H1 (cell line): ENCODE measurements at regions not wholly inside any gene's neighbourhood (a gene's known extent, or its start where the extent isn't known, plus 50 kb on each side); places are given as distances from the start of the nearest gene placed in this dataset.

ENCODE experiments used
- CTCF ChIA-PET: fragments of 300-600 bp; sonication (Branson Sonifier 250); formaldehyde crosslinking; loops from one replicate; lab custom pipeline; 2021; ENCODE audit not compliant: partially characterized antibody; lab: Charles Lee
- POLR2A ChIA-PET: fragments of 300-600 bp; sonication (Branson Sonifier 250); formaldehyde crosslinking; loops from one replicate; lab custom pipeline; 2021; ENCODE audit warnings: inconsistent platforms; ENCODE audit not compliant: partially characterized antibody; lab: Charles Lee
- DNase-seq, 2 experiments: peaks; one replicate each; pipeline versions ENCODE4 v3.0.0 to v3.0.0-alpha.2; 2010 to 2022; ENCODE audit warnings: low spot score in 2 of 2, low read depth in 1 of 2, mixed read lengths in 1 of 2
- FAIRE-seq: peaks from 2 replicates; lab custom pipeline; 2011; peaks lifted over from hg19 to GRCh38; lab: Jason Lieb, UNC
- H2AFZ ChIP-seq: 2 replicates; pipeline ENCODE4 v1.8.1; 2012; ENCODE audit warnings: low read length, inconsistent platforms
- H2AK5ac ChIP-seq: 2 replicates; pipeline ENCODE4 v1.6.1; 2013; ENCODE audit warnings: low read depth, low read length
- H2BK120ac ChIP-seq: replicated peaks from 2 replicates; pipeline ENCODE3; 2013; ENCODE audit warnings: low read depth, low read length, inconsistent platforms
- H2BK12ac ChIP-seq: 2 replicates; pipeline ENCODE4 v1.6.1; 2013; ENCODE audit warnings: low read depth, low read length
- H2BK15ac ChIP-seq: 2 replicates; pipeline ENCODE4 v1.6.1; 2013; ENCODE audit warnings: low read length
- H2BK20ac ChIP-seq: 2 replicates; pipeline ENCODE4 v1.6.1; 2013; ENCODE audit warnings: low read length
- H2BK5ac ChIP-seq: 2 replicates; pipeline ENCODE4 v1.6.1; 2013; ENCODE audit warnings: low read depth, low read length
- H3K14ac ChIP-seq: 2 replicates; pipeline ENCODE4 v1.6.1; 2013; ENCODE audit warnings: inconsistent platforms; ENCODE audit not compliant: insufficient read length
- H3K18ac ChIP-seq: 2 replicates; pipeline ENCODE4 v1.6.1; 2013; ENCODE audit warnings: low read length; ENCODE audit errors: extremely low read depth
- H3K23ac ChIP-seq: 2 replicates; pipeline ENCODE4 v1.6.1; 2013; ENCODE audit warnings: inconsistent platforms; ENCODE audit not compliant: insufficient read length
- H3K23me2 ChIP-seq: 2 replicates; pipeline ENCODE4 v1.6.1; 2013; ENCODE audit warnings: low read depth, low read length
- H3K27ac ChIP-seq: 2 replicates; pipeline ENCODE4 v1.6.1; 2011; ENCODE audit warnings: low read depth, low read length, inconsistent platforms
- H3K27me3 ChIP-seq, 4 experiments: replicated peaks in 1 of 4; 1 replicate in 1 of 4; 2 replicates in 3 of 4; pipeline versions ENCODE4 v1.6.1 to v1.8.1; 2011 to 2013; ENCODE audit warnings: low read length in 3 of 4, mild to moderate bottlenecking in 3 of 4, inconsistent platforms in 2 of 4, mixed read lengths in 2 of 4, moderate library complexity in 1 of 4; ENCODE audit not compliant: control insufficient read depth in 3 of 4, insufficient read depth in 3 of 4; ENCODE audit errors: extremely low read depth in 1 of 4
- H3K36me3 ChIP-seq, 4 experiments: 2 replicates each; pipeline versions ENCODE4 v1.6.1 to v1.8.1; 2011 to 2013; ENCODE audit warnings: mild to moderate bottlenecking in 4 of 4, low read length in 3 of 4, moderate library complexity in 2 of 4, control low read depth in 1 of 4, inconsistent platforms in 1 of 4; ENCODE audit not compliant: insufficient read depth in 4 of 4, control insufficient read depth in 2 of 4
- H3K4ac ChIP-seq: replicated peaks from 2 replicates; pipeline ENCODE3; 2013; ENCODE audit warnings: low read length, low read depth, mixed read lengths, inconsistent platforms; ENCODE audit not compliant: insufficient read length
- H3K4me1 ChIP-seq, 4 experiments: replicated peaks in 1 of 4; 1 replicate in 1 of 4; 2 replicates in 3 of 4; pipeline versions ENCODE4 v1.6.1 to v1.8.1; 2011 to 2013; ENCODE audit warnings: low read length in 3 of 4, inconsistent platforms in 2 of 4, mixed read lengths in 1 of 4; ENCODE audit not compliant: insufficient read depth in 4 of 4, control insufficient read depth in 3 of 4
- H3K4me2 ChIP-seq, 2 experiments: 2 replicates each; pipeline versions ENCODE4 v1.6.1 to v1.8.1; 2011 to 2013; ENCODE audit warnings: low read depth in 2 of 2, low read length in 2 of 2, control low read depth in 1 of 2, inconsistent platforms in 1 of 2, mild to moderate bottlenecking in 1 of 2; ENCODE audit not compliant: insufficient read depth in 1 of 2
- H3K4me3 ChIP-seq, 4 experiments: fragments of 200-600, 300-600 bp in 1 of 4; sonication (generic), shearing (Covaris generic), sonication (Bioruptor Twin) in 1 of 4; 2 replicates each; pipeline versions ENCODE4 v1.5.1 to v1.8.1; 2011 to 2016; ENCODE audit warnings: low read length in 4 of 4, low read depth in 3 of 4, control low read depth in 2 of 4, inconsistent platforms in 2 of 4, mild to moderate bottlenecking in 2 of 4, mixed read lengths in 1 of 4, moderate library complexity in 1 of 4; ENCODE audit not compliant: insufficient read depth in 2 of 4; ENCODE audit errors: extremely low read depth in 1 of 4
- H3K56ac ChIP-seq: replicated peaks from 2 replicates; pipeline ENCODE3; 2013; ENCODE audit warnings: low read depth, mild to moderate bottlenecking, mixed read lengths, low read length, inconsistent platforms; ENCODE audit not compliant: insufficient read length
- H3K79me1 ChIP-seq: 2 replicates; pipeline ENCODE4 v1.6.1; 2013; ENCODE audit warnings: low read depth, low read length, control low read depth
- H3K79me2 ChIP-seq, 2 experiments: 2 replicates each; pipeline versions ENCODE4 v1.6.1 to v1.8.1; 2012 to 2013; ENCODE audit warnings: low read length in 2 of 2, mild to moderate bottlenecking in 2 of 2, inconsistent platforms in 1 of 2; ENCODE audit not compliant: insufficient read depth in 2 of 2, control insufficient read depth in 1 of 2
- H3K9ac ChIP-seq, 4 experiments: replicated peaks in 1 of 4; 1 replicate in 1 of 4; 2 replicates in 3 of 4; pipeline versions ENCODE4 v1.6.1 to v1.8.1; 2011 to 2013; ENCODE audit warnings: low read depth in 3 of 4, low read length in 3 of 4, control low read depth in 2 of 4, mild to moderate bottlenecking in 2 of 4, moderate library complexity in 2 of 4, inconsistent platforms in 1 of 4; ENCODE audit errors: extremely low read depth in 1 of 4
- H3K9me3 ChIP-seq, 2 experiments: 2 replicates each; pipeline versions ENCODE4 v1.6.1 to v1.8.1; 2012 to 2013; ENCODE audit warnings: mild to moderate bottlenecking in 2 of 2, moderate library complexity in 2 of 2, control low read depth in 1 of 2, inconsistent platforms in 1 of 2, low read depth in 1 of 2, low read length in 1 of 2, mixed read lengths in 1 of 2; ENCODE audit not compliant: insufficient read depth in 2 of 2
- H4K20me1 ChIP-seq, 2 experiments: replicated peaks in 1 of 2; 2 replicates each; pipeline versions ENCODE3 to v1.8.1; 2011 to 2013; ENCODE audit warnings: inconsistent platforms in 2 of 2, low read length in 2 of 2, mild to moderate bottlenecking in 1 of 2; ENCODE audit not compliant: insufficient read depth in 2 of 2, control insufficient read depth in 1 of 2
- H4K5ac ChIP-seq: 2 replicates; pipeline ENCODE4 v1.6.1; 2013; ENCODE audit warnings: low read length, low read depth, mixed read lengths, inconsistent platforms; ENCODE audit not compliant: insufficient read length
- H4K8ac ChIP-seq: 2 replicates; pipeline ENCODE4 v1.8.0; 2013; ENCODE audit warnings: mild to moderate bottlenecking, moderate library complexity, low read length, inconsistent platforms; ENCODE audit not compliant: insufficient read depth; ENCODE audit errors: extremely low read depth
- H4K91ac ChIP-seq: replicated peaks from 2 replicates; pipeline ENCODE3; 2013; ENCODE audit warnings: low read length, mixed read lengths, inconsistent platforms; ENCODE audit not compliant: insufficient read length
- BCL11A ChIP-seq, 2 experiments: IDR thresholded peaks; one replicate each; pipeline ENCODE4 v1.6.1; 2011; ENCODE audit warnings: low read depth in 2 of 2, low read length in 2 of 2, mild to moderate bottlenecking in 2 of 2
- KDM1A ChIP-seq: fragments of 200-600, 300-600 bp; sonication (generic); IDR thresholded peaks from 2 replicates; pipeline ENCODE4 v1.7.1; 2016; ENCODE audit warnings: mild to moderate bottlenecking, low read length, borderline replicate concordance
- WGBS, 2 experiments: shearing (Covaris generic) in 1 of 2; methylation state at CpG; one replicate each; pipeline versions ENCODE4 v1.1.6 to v1.1.7; 2013 to 2015; ENCODE audit warnings: low lambda C conversion rate in 2 of 2, mixed read lengths in 2 of 2, inconsistent platforms in 1 of 2, low coverage in 1 of 2, missing lambda C conversion rate in 1 of 2; ENCODE audit not compliant: insufficient replicate concordance in 2 of 2, insufficient coverage in 1 of 2, insufficient read length in 1 of 2; ENCODE audit errors: extremely low coverage in 1 of 2, missing lambda C conversion rate in 1 of 2; 5-methylcytosine and 5-hydroxymethylcytosine counted together

- DNase-seq (no peak), FAIRE-seq (no peak)
- H3K36me3 ChIP-seq = no peaks in the 10 kb centered on the region
- H2BK12ac ChIP-seq = no peak overlapping the region
- ChIA-PET CTCF (interaction anchor here (0.7 to 1.6 kb wide), 3 partner anchors 11 to 390 kb away, joined by 3 to 4 read pairs (median 3); no protein-coding TSS in a partner anchor), POLR2A (no interaction called here)
- no peak overlapping the region for H4K91ac ChIP-seq
- H2BK120ac ChIP-seq = no peak overlapping the region
- no peak overlapping the region for H3K56ac ChIP-seq
- no peak for TF ChIP-seq BCL11A (IDR thresholded peaks at IDR 0.05; ENCODE audit: low read depth in 2 of 2, low read length in 2 of 2)
- TF ChIP-seq KDM1A = no peak
- no peaks in the 10 kb centered on the region for H3K79me2 ChIP-seq
- no peak overlapping the region for H2BK5ac ChIP-seq
- H4K5ac ChIP-seq = no peak overlapping the region
- H4K20me1 ChIP-seq = no peaks in the 10 kb centered on the region
- no peaks in the 10 kb centered on the region for H3K4me1 ChIP-seq
- no peaks in the 10 kb centered on the region for H3K79me1 ChIP-seq
- H4K8ac ChIP-seq = no peak overlapping the region
- no peaks in the 10 kb centered on the region for H3K9me3 ChIP-seq
- no peak overlapping the region for H2BK15ac ChIP-seq
- no peak overlapping the region for H2BK20ac ChIP-seq
- no peak overlapping the region for H3K14ac ChIP-seq
- no peak overlapping the region for H3K4me3 ChIP-seq
- 92% methylated on average over 3 of the region's 3 CpGs; no CpG with 5 or more reads in 1 of the 2 experiments for WGBS, 2 experiments
- no peak overlapping the region for H3K18ac ChIP-seq
- H3K4me2 ChIP-seq = no peak overlapping the region
- no peak overlapping the region for H2AFZ ChIP-seq
- no peak overlapping the region for H2AK5ac ChIP-seq
- no peak overlapping the region for H3K9ac ChIP-seq
- no peak overlapping the region for H3K23ac ChIP-seq
- H3K27me3 ChIP-seq = no peaks in the 10 kb centered on the region
- H3K27ac ChIP-seq = no peak overlapping the region
- H3K4ac ChIP-seq = no peak overlapping the region
- H3K23me2 ChIP-seq = no peaks in the 10 kb centered on the region
Measured at GRCh38 chr4:53844133-53844532, 220.3 kb downstream of the CHIC2 start.
